Cardiac septum (tissue), 1 donor: ENCODE measurements at regions not wholly inside any gene's neighbourhood (a gene's known extent, or its start where the extent isn't known, plus 50 kb on each side); places are given as distances from the start of the nearest gene placed in this dataset.

ENCODE experiments used
- DNase-seq: peaks from one replicate; pipeline ENCODE4 v3.0.0-alpha.2; 2020; ENCODE audit warnings: low spot score
- intact Hi-C: fragments of 100-400 bp; cut with DNase I; formaldehyde crosslinking; loops from one replicate; pipeline ENCODE4 v1.14.0; 2022
- donor health status: DM: no; HTN: no; CAD: no.

DNA sequence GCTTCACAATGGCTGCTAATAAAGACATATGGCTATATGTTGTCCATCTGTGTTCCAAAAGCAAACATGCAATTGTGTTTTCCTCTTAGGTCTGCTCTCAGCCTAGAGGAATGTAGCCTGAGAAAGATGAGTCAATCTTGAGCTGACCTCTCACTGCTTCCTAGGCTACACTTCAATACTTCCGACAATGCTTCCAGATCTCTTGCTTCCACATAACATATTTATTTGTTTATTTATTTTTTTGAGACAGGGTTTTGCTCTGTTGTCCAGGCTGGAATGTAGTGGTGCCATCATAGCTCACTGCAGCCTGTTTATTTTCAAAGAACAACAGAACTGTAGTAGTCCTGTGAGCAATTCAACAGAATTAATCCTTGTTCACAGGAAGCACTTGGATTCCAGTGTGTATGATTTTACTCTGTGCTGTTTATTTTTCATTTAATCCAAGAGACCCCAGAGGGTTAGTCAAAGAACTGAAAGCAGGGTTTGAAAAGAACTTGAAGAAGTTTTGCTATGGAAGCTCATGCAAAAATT, 437.9 kb downstream of the TXNL1 start:
- intact Hi-C loops, result loop anchor here (10.0 kb wide), 1 partner anchor 216 kb away; no protein-coding TSS in a partner anchor
- no peak for DNase-seq

DNA sequence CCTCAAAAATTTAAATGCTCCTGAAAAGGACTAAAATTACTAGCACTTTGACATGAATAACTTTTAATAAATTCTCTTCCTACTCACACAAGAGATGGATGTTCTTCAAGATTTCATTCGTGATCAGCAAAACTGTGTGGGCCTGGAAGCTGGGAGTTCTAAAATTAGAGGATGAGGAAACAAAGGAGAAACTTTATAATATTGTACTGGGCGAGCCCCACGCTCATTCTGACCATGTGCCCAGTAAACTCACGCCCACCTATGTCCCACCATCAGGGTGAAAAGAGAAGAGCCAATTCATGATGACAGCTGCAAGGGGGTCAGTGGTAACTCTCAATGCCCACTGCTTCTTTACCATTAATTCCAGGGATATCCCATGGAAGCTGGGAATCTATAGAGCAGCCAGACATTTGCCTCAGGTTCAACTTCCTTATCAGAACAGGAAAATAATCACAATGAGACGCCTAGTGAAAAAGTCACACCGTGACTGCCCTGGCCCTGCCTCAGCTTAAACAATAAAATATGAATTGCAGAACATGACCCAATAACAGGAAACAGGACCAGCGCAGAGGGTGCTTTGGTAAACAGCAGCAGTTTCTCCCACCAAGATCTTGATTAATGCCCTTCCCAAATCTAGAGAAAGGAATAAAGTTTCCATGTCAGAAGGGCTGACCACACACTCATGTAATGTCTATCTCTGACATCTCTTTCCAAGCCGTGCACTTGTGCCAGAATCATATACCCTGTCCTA, 438.6 kb downstream of the TXNL1 start:
- no peak for DNase-seq
- intact Hi-C loops, result loop anchor here (10.0 kb wide), 1 partner anchor 215 kb away; no protein-coding TSS in a partner anchor

- intact Hi-C loops, result no loop called here
- DNase-seq, result no peak
Observed at GRCh38 chr18:56197241-56197859, 441.0 kb downstream of the TXNL1 start.

DNA sequence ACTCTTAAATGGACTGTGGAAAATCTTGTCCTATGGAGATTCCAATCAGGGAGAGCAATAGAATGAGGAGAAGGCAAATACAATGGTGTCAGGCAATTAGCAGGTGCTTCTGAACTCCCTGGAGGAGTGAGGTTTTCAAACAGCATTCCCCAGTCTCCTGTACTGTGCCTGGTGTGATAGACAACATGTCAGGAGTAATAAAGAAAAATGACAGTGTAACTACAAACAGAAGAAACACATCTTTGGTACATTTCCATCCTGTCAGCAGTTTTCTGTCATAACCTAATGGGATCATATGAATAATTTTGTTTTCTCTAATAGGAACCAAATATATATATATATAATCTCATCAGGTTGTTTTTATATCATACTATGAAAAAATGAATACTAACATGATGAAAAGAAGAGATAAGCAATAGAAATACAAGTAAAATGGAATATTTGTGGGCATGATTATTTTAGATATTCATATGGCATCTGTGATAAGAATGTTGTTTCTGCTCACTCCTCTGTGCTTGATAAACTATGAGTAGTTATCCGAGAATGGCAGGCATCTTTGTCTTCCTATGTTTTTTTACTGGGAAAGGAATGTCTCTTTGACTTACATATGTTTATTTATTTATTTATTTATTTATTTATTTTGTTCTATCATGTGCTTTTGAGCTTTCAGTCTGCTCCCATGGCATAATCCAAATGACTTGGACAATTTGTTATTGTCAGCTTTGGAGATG, 441.7 kb downstream of the TXNL1 start:
- no peak for DNase-seq
- intact Hi-C loops, result no loop called here

GRCh38 chr18:56191334-56191733, 447.1 kb downstream of the TXNL1 start:
- intact Hi-C loops, result no loop called here
- no peak for DNase-seq

DNA sequence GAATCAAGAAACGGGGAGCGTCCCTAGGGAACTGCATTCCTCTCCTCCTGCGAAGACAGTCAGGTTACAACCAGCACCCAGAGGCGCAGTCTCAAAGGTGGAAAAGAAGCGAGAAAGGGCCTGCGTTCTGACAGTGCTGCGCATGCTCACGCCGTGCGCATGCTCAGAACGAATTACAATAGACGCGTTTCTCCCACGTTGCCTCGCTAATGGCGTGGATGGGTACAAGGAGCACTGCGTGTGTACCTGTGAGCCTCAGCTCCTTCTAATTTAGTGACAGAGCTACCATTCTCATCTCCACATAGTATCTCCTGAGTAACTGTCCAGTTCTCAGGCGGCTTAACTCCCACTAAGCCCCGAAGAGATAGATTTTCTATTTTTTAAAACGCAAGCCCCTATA, 448.8 kb downstream of the TXNL1 start:
- DNase-seq, result no peak
- intact Hi-C loops, result no loop called here

DNA sequence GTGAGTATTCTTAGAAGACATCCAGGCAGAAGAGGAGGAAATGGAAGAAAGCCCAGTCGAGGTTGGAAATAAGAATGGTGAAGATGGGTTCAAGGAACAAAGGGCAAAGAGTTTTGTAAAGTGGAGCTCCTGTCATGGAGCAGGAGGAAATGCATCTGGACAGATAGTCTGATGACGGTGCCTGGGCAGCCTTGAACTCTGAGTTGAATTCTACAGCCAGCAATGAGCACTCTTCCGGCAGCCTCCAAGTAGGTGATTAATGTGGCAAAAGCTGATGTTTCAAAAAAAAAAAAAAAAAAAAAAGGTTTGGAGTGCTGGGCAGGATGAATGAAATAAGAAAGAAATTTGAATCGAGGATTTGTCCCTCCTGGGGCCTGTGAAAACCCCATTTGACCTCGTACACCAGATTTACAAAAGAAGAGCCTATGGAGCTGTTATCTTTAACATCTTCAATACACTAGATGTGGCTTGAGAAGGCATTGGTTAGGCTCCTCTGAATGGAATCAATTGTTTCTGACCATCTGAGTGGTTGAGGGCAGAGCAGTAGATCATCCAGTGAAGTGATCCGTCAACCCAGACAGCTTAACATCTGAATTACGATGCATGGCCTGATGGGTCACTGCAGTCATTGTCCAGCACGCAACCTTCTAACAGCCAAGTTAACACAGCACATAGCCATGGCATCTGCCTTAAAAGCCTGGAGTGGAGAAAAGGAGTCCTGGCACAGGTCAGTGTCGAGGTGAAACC, 449.7 kb downstream of the TXNL1 start:
- intact Hi-C loops, result no loop called here
- DNase-seq, result no peak

DNA sequence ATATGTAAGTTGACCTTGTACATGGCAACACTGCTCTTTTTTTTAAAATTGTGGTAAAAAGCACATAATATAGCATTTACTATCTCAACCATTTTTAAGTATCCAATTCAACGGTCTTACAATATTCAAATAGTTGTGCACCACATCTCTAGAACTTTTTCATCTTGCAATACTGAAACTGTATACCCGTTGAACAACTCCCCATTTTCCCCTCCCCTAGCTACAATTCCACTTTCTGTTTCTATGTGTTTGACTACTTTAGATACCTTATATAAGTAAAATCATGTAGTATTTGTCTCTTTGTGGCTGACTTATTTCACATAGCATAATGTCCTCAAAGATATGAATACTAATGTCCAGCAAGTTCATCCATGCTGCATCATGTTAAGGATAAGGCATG, 452.1 kb downstream of the TXNL1 start:
- intact Hi-C loops, result no loop called here
- DNase-seq, result no peak

DNA sequence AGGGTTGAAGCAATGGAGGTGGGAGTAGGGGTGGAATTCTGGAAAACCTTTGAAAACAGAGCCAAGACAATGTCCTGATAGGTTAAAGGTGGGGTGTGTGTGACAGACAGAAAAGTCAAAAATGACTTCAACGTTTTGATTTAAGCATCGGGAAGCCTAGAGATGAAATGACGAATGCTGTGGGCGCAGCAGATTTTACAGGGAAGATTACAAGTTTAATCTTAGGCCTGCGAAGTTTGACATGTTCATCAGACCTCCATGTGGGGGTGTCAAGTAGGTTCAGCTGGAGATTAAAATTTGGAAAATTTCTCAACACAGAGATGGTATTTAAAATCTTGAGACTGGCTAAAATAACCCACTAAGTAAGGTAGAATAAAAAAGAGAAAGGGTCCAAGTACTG, 453.3 kb downstream of the TXNL1 start:
- DNase-seq, result no peak
- intact Hi-C loops, result no loop called here

GRCh38 chr18:56176751-56177150, 461.6 kb downstream of the TXNL1 start:
- intact Hi-C loops, result no loop called here
- no peak for DNase-seq

- intact Hi-C loops, result no loop called here
- no peak for DNase-seq
Observed at GRCh38 chr18:56175330-56176001, 462.9 kb downstream of the TXNL1 start.

- DNase-seq, result no peak
- intact Hi-C loops, result no loop called here
Observed at GRCh38 chr18:56173542-56174220, 464.7 kb downstream of the TXNL1 start.

- intact Hi-C loops, result no loop called here
- no peak for DNase-seq
Observed at GRCh38 chr18:56172527-56172926, 465.9 kb downstream of the TXNL1 start.

- no peak for DNase-seq
- intact Hi-C loops, result no loop called here
Observed at GRCh38 chr18:56171848-56172247, 466.5 kb downstream of the TXNL1 start.

- intact Hi-C loops, result no loop called here
- no peak for DNase-seq
Observed at GRCh38 chr18:56168049-56168781, 470.2 kb downstream of the TXNL1 start.

DNA sequence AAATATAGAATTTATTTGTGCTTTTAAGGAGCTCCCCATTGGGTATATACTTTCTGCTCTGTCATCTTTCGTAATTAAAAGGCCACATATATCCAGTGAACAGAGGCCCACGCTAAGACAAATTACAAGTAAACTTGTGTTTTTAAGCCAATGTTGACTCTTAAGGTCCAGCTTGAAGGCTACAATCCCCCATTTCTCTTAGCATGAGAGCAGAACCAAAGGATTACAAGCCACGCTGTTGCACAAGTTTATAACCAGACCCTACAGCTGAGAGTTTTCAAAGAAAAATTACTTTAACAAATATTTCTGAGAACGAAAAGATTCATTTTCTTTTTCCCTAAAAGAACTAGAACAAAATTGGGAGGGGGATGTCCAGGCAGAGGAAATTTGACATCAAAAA, 471.0 kb downstream of the TXNL1 start:
- intact Hi-C loops, result no loop called here
- no peak for DNase-seq

DNA sequence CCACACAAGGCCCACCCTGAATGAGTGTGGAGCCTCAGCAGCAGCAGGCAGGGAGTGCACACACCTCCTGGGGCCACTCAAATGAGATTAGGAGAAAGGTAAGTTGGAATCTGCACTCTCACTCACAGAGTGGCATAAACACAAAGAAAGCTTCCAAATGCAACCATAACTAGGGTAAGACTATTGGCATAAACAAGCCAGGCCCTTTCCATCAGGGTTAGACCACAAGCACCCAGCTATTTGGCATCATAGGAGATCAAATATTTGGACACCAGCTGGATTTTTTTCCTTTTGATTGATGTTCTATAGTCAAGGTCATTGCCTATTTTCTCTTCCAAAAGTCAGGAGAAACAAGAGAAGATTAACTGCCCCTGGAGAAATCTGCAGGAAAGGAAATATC, 471.5 kb downstream of the TXNL1 start:
- intact Hi-C loops, result no loop called here
- DNase-seq, result no peak
